Caco-2 (cell line): ENCODE measurements at regions not wholly inside any gene's neighbourhood (a gene's known extent, or its start where the extent isn't known, plus 50 kb on each side); places are given as distances from the start of the nearest gene placed in this dataset.

Source experiments
- BruUV-seq: library from RNA; stranded (reverse); fragments of 400-500 nt; replicated peaks from 2 replicates; lab custom pipeline; 2021; lab: Mats Ljungman, UMichigan
- CTCF ChIA-PET: fragments of 300-600 bp; sonication (Branson Sonifier 250); formaldehyde crosslinking; loops from one replicate; lab custom pipeline; 2022; ENCODE audit warnings: antibody characterized with exemption; lab: Charles Lee
- POLR2A ChIA-PET: fragments of 300-600 bp; sonication (Branson Sonifier 250); formaldehyde crosslinking; loops from one replicate; lab custom pipeline; 2022; ENCODE audit warnings: antibody characterized with exemption; lab: Charles Lee
- DNase-seq, 2 experiments: peaks; one replicate each; pipeline versions ENCODE4 v3.0.0 to v3.0.0-alpha.2; 2020 to 2022
- H3K27me3 ChIP-seq: replicated peaks from 2 replicates; pipeline ENCODE4 v1.6.0; 2011; ENCODE audit warnings: low read length; ENCODE audit not compliant: control insufficient read depth, insufficient read depth
- H3K36me3 ChIP-seq: 2 replicates; pipeline ENCODE4 v1.5.1; 2011; ENCODE audit warnings: low read length; ENCODE audit not compliant: control insufficient read depth, insufficient read depth
- H3K4me1 ChIP-seq: fragments of 250-450 bp; sonication (Bioruptor Pico); 2 replicates; pipeline ENCODE4 v1.5.1; 2020; ENCODE audit warnings: mild to moderate bottlenecking
- H3K4me3 ChIP-seq: 2 replicates; pipeline ENCODE4 v1.5.1; 2011; ENCODE audit warnings: low read depth, mild to moderate bottlenecking, control low read depth, low read length
- H3K9me3 ChIP-seq: fragments of 250-450 bp; sonication (Bioruptor Pico); 2 replicates; pipeline ENCODE4 v1.5.1; 2020; ENCODE audit warnings: mild to moderate bottlenecking, moderate library complexity
- H3K27ac Mint-ChIP-seq: one replicate; pipeline ENCODE4 v1.8.0; 2022; ENCODE audit warnings: mixed read lengths; ENCODE audit not compliant: unreplicated experiment
- H3K27me3 Mint-ChIP-seq: one replicate; pipeline ENCODE4 v1.8.0; 2022; ENCODE audit warnings: mixed read lengths; ENCODE audit not compliant: insufficient read depth, unreplicated experiment
- H3K36me3 Mint-ChIP-seq: one replicate; pipeline ENCODE4 v1.8.0; 2022; ENCODE audit warnings: mild to moderate bottlenecking, mixed read lengths; ENCODE audit not compliant: insufficient read depth, unreplicated experiment
- H3K4me1 Mint-ChIP-seq: one replicate; pipeline ENCODE4 v1.8.0; 2022; ENCODE audit warnings: low read depth, mixed read lengths; ENCODE audit not compliant: unreplicated experiment
- H3K4me3 Mint-ChIP-seq: one replicate; pipeline ENCODE4 v1.8.0; 2022; ENCODE audit warnings: mild to moderate bottlenecking, moderate library complexity, mixed read lengths; ENCODE audit not compliant: unreplicated experiment
- H3K9me3 Mint-ChIP-seq: one replicate; pipeline ENCODE4 v1.8.0; 2022; ENCODE audit warnings: mixed read lengths; ENCODE audit not compliant: unreplicated experiment
- CTCF ChIP-seq, 2 experiments: fragments of 200-600 bp in 1 of 2; IDR thresholded peaks; 1 replicate in 1 of 2; 2 replicates in 1 of 2; pipeline versions ENCODE4 v1.5.1 to v1.8.0; 2011 to 2022; ENCODE audit warnings: antibody characterized with exemption in 1 of 2, control low read depth in 1 of 2, inconsistent platforms in 1 of 2, low read depth in 1 of 2, low read length in 1 of 2, mild to moderate bottlenecking in 1 of 2, moderate library complexity in 1 of 2; ENCODE audit not compliant: insufficient read depth in 1 of 2, severe bottlenecking in 1 of 2, unreplicated experiment in 1 of 2
- intact Hi-C: fragments of 100-400 bp; cut with micrococcal nuclease; formaldehyde crosslinking; loops from one replicate; pipeline ENCODE4 v1.10.0; 2022; ENCODE audit not compliant: unreplicated experiment

GRCh38 chr12:65522956-65523860, 244.7 kb downstream of the MSRB3 start:
- no peak for DNase-seq
- Histone ChIP-seq H3K9me3 (no peaks in the 10 kb centered on the region), H3K4me3 (no peak overlapping the region), H3K27me3 (no peaks in the 10 kb centered on the region), H3K4me1 (no peaks in the 10 kb centered on the region), H3K36me3 (no peaks in the 10 kb centered on the region)
- H3K27me3 Mint-ChIP-seq, result no peaks in the 10 kb centered on the region
- no peak overlapping the region for H3K27ac Mint-ChIP-seq
- H3K36me3 Mint-ChIP-seq, result no peaks in the 10 kb centered on the region
- no TSS peak for BruUV-seq
- no peak overlapping the region for H3K4me3 Mint-ChIP-seq
- TF ChIP-seq CTCF (IDR thresholded peaks at IDR 0.05; ENCODE audit: insufficient read depth in 1 of 2, low read depth in 1 of 2, low read length in 1 of 2, severe bottlenecking in 1 of 2, unreplicated experiment in 1 of 2), result no peak
- H3K9me3 Mint-ChIP-seq, result no peaks in the 10 kb centered on the region
- ChIA-PET POLR2A (no interaction called here), CTCF (no interaction called here)
- no peaks in the 10 kb centered on the region for H3K4me1 Mint-ChIP-seq
- intact Hi-C loops, result no loop called here

GRCh38 chr12:65524666-65525065, 246.2 kb downstream of the MSRB3 start:
- BruUV-seq, result no TSS peak
- POLR2A ChIA-PET, result no interaction called here

More at GRCh38 chr12:65524666-65525065, 246.2 kb downstream of the MSRB3 start:
- H3K27ac Mint-ChIP-seq, result no peak overlapping the region
- H3K4me3 Mint-ChIP-seq, result no peak overlapping the region
- intact Hi-C loops, result no loop called here
- DNase-seq, result no peak
- no peaks in the 10 kb centered on the region for H3K9me3 ChIP-seq
- no peaks in the 10 kb centered on the region for H3K27me3 ChIP-seq
- TF ChIP-seq CTCF (IDR thresholded peaks at IDR 0.05; ENCODE audit: insufficient read depth in 1 of 2, low read depth in 1 of 2, low read length in 1 of 2, severe bottlenecking in 1 of 2, unreplicated experiment in 1 of 2), result no peak
- no peaks in the 10 kb centered on the region for H3K9me3 Mint-ChIP-seq
- H3K36me3 ChIP-seq, result no peaks in the 10 kb centered on the region
- no peaks in the 10 kb centered on the region for H3K4me1 ChIP-seq
- no peak overlapping the region for H3K4me3 ChIP-seq
- no peaks in the 10 kb centered on the region for H3K4me1 Mint-ChIP-seq
- H3K36me3 Mint-ChIP-seq, result no peaks in the 10 kb centered on the region
- no peaks in the 10 kb centered on the region for H3K27me3 Mint-ChIP-seq
- CTCF ChIA-PET, result no interaction called here
